NCI-H1436 (cell line): ENCODE measurements at regions not wholly inside any gene's neighbourhood (a gene's known extent, or its start where the extent isn't known, plus 50 kb on each side); places are given as distances from the start of the nearest gene placed in this dataset.

Experiments
- DNase-seq: peaks from one replicate; lab custom pipeline; 2025; lab: John Stamatoyannopoulos, UW

- no peak for DNase-seq
Observed at GRCh38 chr1:195562074-195562473, 1046.2 kb downstream of the KCNT2 start.

GRCh38 chr1:195550071-195550862 is 1058.0 kb downstream of the KCNT2 start:
- no peak for DNase-seq

GRCh38 chr1:195530961-195531360 is 1077.3 kb downstream of the KCNT2 start:
- DNase-seq: no peak

- DNase-seq: no peak
Observed at GRCh38 chr1:195529881-195530280, 1078.4 kb downstream of the KCNT2 start.

GRCh38 chr1:195520757-195521156 is 1087.5 kb downstream of the KCNT2 start:
- no peak for DNase-seq

- DNase-seq: no peak
Observed at GRCh38 chr1:195516036-195516435, 1092.2 kb downstream of the KCNT2 start.

GRCh38 chr1:195511501-195511900 is 1096.7 kb downstream of the KCNT2 start:
- DNase-seq: no peak

GRCh38 chr1:195501118-195501517 is 1107.1 kb downstream of the KCNT2 start:
- no peak for DNase-seq

- no peak for DNase-seq
Observed at GRCh38 chr1:195495720-195496635, 1112.3 kb downstream of the KCNT2 start.

GRCh38 chr1:195482137-195482536 is 1126.1 kb downstream of the KCNT2 start:
- DNase-seq: no peak

GRCh38 chr1:195481293-195481692 is 1126.9 kb downstream of the KCNT2 start:
- no peak for DNase-seq

GRCh38 chr1:195475568-195475967 is 1132.7 kb downstream of the KCNT2 start:
- DNase-seq: no peak

GRCh38 chr1:195472291-195472690 is 1135.9 kb downstream of the KCNT2 start:
- no peak for DNase-seq

- DNase-seq: no peak
Observed at GRCh38 chr1:195466639-195467038, 1141.6 kb downstream of the KCNT2 start.

GRCh38 chr1:195462646-195463045 is 1145.6 kb downstream of the KCNT2 start:
- DNase-seq: no peak

GRCh38 chr1:195462152-195462551 is 1146.1 kb downstream of the KCNT2 start:
- no peak for DNase-seq

GRCh38 chr1:195458365-195458764 is 1149.9 kb downstream of the KCNT2 start:
- no peak for DNase-seq

- no peak for DNase-seq
Observed at GRCh38 chr1:195450794-195451193, 1157.4 kb downstream of the KCNT2 start.

GRCh38 chr1:195439661-195440060 is 1168.6 kb downstream of the KCNT2 start:
- DNase-seq: no peak

- DNase-seq: no peak
Observed at GRCh38 chr1:195434566-195435203, 1173.6 kb downstream of the KCNT2 start.

GRCh38 chr1:195430826-195431225 is 1177.4 kb downstream of the KCNT2 start:
- no peak for DNase-seq

GRCh38 chr1:195428927-195429326 is 1179.3 kb downstream of the KCNT2 start:
- no peak for DNase-seq

GRCh38 chr1:195415584-195415983 is 1192.7 kb downstream of the KCNT2 start:
- no peak for DNase-seq
